B cell (primary cell): ENCODE measurements at regions not wholly inside any gene's neighbourhood (a gene's known extent, or its start where the extent isn't known, plus 50 kb on each side); places are given as distances from the start of the nearest gene placed in this dataset.

Experiments used
- EZH2 ChIP-seq: IDR thresholded peaks from 2 replicates; pipeline ENCODE4 v1.6.1; 2012; ENCODE audit warnings: borderline replicate concordance, low read depth, mild to moderate bottlenecking, moderate library complexity, low read length; ENCODE audit not compliant: insufficient read depth, poor library complexity, severe bottlenecking
- TF ChIP-seq, protein P1 (sequence below): fragments of 200-600 bp; IDR thresholded peaks from one replicate; pipeline ENCODE4 v1.8.0; 2022; ENCODE audit warnings: antibody characterized with exemption, mild to moderate bottlenecking

DNA sequence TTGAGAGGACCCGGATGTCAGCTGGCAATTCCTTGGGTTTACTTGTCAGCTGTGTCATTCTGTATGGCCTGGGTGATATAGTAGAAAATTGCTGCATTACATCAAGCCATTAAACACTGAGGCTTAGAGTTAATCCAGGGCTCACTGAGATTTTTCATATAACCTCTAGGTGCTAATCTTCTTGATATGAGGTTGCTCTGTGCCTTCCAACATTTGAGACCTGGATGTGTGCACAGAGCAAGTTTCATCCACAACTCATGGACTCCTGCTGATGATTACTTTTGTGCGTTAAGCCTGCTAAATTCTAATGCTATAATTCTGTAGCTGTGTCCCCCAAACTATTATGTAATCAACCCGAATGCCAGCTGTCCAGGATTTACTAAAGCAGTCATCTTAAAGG lies 178.4 kb upstream of the CDH20 start:
- no peak for TF ChIP-seq EZH2
- TF ChIP-seq, protein P1, sequence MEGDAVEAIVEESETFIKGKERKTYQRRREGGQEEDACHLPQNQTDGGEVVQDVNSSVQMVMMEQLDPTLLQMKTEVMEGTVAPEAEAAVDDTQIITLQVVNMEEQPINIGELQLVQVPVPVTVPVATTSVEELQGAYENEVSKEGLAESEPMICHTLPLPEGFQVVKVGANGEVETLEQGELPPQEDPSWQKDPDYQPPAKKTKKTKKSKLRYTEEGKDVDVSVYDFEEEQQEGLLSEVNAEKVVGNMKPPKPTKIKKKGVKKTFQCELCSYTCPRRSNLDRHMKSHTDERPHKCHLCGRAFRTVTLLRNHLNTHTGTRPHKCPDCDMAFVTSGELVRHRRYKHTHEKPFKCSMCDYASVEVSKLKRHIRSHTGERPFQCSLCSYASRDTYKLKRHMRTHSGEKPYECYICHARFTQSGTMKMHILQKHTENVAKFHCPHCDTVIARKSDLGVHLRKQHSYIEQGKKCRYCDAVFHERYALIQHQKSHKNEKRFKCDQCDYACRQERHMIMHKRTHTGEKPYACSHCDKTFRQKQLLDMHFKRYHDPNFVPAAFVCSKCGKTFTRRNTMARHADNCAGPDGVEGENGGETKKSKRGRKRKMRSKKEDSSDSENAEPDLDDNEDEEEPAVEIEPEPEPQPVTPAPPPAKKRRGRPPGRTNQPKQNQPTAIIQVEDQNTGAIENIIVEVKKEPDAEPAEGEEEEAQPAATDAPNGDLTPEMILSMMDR = no peak
